GM12878 (cell line): ENCODE measurements at regions not wholly inside any gene's neighbourhood (a gene's known extent, or its start where the extent isn't known, plus 50 kb on each side); places are given as distances from the start of the nearest gene placed in this dataset.

Experiments used
- ATF7 ChIP-seq: fragments of 450-650 bp; IDR thresholded peaks from 2 replicates; pipeline ENCODE4 v1.6.1; 2016; ENCODE audit warnings: low read depth, mild to moderate bottlenecking
- BCLAF1 ChIP-seq: fragments of 450-650 bp; IDR thresholded peaks from 2 replicates; pipeline ENCODE4 v1.6.1; 2017; ENCODE audit warnings: antibody characterized with exemption, mild to moderate bottlenecking, moderate library complexity
- CHD1 ChIP-seq: IDR thresholded peaks from 2 replicates; pipeline ENCODE4 v1.6.1; 2012; ENCODE audit warnings: low read depth, low read length, improper control_type of control experiment
- CHD2 ChIP-seq: IDR thresholded peaks from 2 replicates; pipeline ENCODE4 v1.6.1; 2011; ENCODE audit warnings: low read depth, low read length, improper control_type of control experiment, borderline replicate concordance
- ELK1 ChIP-seq: IDR thresholded peaks from 2 replicates; pipeline ENCODE4 v1.6.1; 2012; ENCODE audit warnings: low read depth, low read length, improper control_type of control experiment
- FOXK2 ChIP-seq: fragments of 450-650 bp; IDR thresholded peaks from 2 replicates; pipeline ENCODE4 v1.6.1; 2017; ENCODE audit warnings: mild to moderate bottlenecking, moderate library complexity
- IRF3 ChIP-seq: fragments of 450-650 bp; IDR thresholded peaks from 2 replicates; pipeline ENCODE4 v1.6.1; 2014; ENCODE audit warnings: mild to moderate bottlenecking
- JUNB ChIP-seq: IDR thresholded peaks from 2 replicates; pipeline ENCODE4 v1.6.1; 2016; ENCODE audit warnings: antibody characterized with exemption, mild to moderate bottlenecking
- JUND ChIP-seq: IDR thresholded peaks from 2 replicates; pipeline ENCODE4 v1.6.1; 2012; ENCODE audit warnings: low read depth, mild to moderate bottlenecking, low read length, improper control_type of control experiment, moderate library complexity
- NFYA ChIP-seq: IDR thresholded peaks from 2 replicates; pipeline ENCODE4 v1.6.1; 2011; ENCODE audit warnings: low read depth, mild to moderate bottlenecking, low read length, improper control_type of control experiment, borderline replicate concordance
- RB1 ChIP-seq: fragments of 450-650 bp; formaldehyde crosslinking; IDR thresholded peaks from 2 replicates; pipeline ENCODE4 v1.6.1; 2017; ENCODE audit warnings: mild to moderate bottlenecking, borderline replicate concordance
- RUNX3 ChIP-seq: IDR thresholded peaks from 2 replicates; pipeline ENCODE4 v1.6.1; 2012; ENCODE audit warnings: low read length, inconsistent platforms
- SIN3A ChIP-seq: IDR thresholded peaks from 2 replicates; pipeline ENCODE4 v1.6.1; 2012; ENCODE audit warnings: low read depth, low read length, improper control_type of control experiment
- SREBF2 ChIP-seq: IDR thresholded peaks from 2 replicates; pipeline ENCODE4 v1.6.1; 2012; ENCODE audit warnings: mild to moderate bottlenecking, low read length
- ZNF217 ChIP-seq: fragments of 450-650 bp; IDR thresholded peaks from 2 replicates; pipeline ENCODE4 v1.6.1; 2017; ENCODE audit warnings: antibody characterized with exemption, mild to moderate bottlenecking
- ZNF384 ChIP-seq: IDR thresholded peaks from 2 replicates; pipeline ENCODE4 v1.6.1; 2012; ENCODE audit warnings: low read depth, mild to moderate bottlenecking, low read length, improper control_type of control experiment, borderline replicate concordance

- TF ChIP-seq BCLAF1 (no peak), IRF3 (no peak), SIN3A (no peak), CHD2 (no peak), ZNF217 (no peak), NFYA (no peak), RB1 (no peak), SREBF2 (no peak), ZNF384 (no peak), FOXK2 (no peak), JUND (no peak), ELK1 (no peak), ATF7 (no peak), RUNX3 (no peak), CHD1 (no peak), JUNB (no peak)
Observed at GRCh38 chr16:51507286-51507685, 356.2 kb upstream of the SALL1 start (continued).
